ENCODE measurements at regions not wholly inside any gene's neighbourhood (a gene's known extent, or its start where the extent isn't known, plus 50 kb on each side); places are given as distances from the start of the nearest gene placed in this dataset.

DNA sequence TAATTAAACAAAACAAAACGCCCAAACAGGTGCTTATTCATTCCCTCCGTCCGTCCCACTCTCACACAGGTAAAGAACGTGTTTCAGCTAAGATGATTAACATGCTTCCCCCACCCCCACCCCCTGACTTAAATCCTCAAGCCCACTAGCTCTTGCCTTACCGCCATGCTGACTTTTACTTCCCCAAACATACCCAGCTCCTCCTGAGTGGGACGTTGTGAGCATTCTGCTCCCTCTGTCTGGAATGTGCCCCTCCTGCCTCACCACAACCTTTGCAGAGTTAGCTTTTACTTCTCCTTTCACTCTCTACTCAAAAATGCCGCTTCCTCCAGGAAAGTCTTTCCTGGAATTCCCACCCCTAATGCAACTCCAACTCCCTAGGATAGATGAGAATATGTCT, 774.0 kb upstream of the RBFOX1 start:
- no peak for DNase-seq

DNA sequence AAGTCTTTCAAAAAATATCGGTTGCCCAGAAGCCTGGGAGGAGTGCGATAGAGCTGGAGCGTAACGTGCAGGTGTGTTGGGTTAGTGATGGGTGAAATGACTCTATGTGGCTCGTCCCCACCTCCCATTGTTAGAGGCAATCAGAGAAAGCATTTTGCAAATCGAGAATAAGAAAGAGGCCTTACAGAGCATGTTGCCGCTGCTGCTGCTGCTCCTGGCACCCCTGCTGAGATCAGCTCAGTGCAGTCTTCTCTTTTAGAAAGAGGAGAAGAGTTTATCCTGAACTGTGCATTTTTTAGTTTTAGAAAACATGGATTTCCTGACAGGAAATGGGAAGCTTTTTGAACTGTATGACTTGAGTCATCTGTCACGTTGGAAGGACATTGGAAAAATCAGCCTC, 774.5 kb upstream of the RBFOX1 start:
- DNase-seq, result no peak

DNA sequence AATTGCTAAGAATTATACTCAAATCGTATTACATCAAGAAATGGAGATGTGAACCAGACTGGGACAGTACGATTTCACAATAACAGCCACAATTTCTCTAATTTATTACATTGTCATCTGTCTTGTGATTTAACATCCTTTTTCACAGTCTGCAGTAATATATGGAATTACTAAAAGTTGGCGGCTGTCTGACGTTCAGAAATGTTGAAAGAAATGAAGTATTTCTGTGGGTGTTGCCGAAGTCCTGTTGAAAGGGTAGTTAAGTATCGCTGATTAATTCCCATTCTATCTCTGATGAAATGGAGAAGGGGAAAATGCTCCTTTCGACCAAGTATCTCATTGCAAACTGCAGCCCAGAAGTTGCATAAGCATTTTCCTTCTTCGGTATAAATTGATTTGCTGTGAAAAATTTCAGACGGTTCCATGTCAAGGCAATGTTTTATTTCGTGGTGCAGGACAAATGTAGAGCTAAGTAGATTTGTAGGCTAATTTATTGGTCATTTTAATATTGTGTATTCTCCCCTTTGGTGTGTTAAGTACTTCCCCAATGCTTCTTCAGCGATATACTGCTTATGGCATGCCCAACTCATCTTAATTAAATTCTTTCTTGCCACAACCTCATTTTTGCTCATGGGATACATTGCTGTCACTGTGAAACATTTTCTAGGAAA, 775.2 kb upstream of the RBFOX1 start:
- DNase-seq, result no peak

DNA sequence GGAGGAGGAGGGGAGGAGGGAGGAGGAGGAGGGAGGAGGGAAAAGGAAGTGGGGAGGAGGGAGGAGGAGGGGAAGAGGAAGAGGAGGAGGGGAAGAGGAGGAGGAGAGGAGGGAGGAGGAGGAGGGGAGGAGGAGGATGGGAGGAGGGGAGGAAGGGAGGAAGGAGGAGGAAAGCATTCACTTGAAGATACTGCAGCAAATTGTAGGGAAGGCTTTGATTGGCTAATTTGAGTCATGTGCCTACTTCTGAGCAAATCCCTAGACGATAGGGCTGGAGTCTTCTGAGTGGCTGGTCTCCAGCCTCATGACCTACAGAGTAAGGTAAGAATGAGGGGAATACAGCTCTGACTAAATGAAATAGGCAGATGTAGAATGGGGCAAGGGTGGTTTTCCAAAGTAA, 783.2 kb upstream of the RBFOX1 start:
- DNase-seq, result no peak

DNA sequence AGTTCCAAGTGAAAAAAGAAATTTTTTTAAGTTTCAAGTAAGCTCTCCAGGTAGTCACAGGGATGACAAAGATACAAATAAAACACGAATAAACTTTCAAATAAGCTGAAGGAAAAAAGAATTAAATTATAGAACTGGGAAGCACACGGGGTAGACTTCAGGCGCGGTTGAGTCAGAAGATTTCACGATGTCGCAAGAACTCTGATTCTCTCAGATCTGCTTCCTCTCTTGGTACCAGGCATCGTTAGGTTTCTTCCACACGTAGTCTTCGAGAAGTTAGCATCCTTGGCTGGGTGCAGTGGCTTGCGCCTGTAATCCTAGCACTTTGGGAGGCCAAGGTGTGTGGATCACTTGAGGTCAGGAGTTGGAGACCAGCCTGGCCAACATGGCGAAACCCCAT, 784.1 kb upstream of the RBFOX1 start:
- no peak for DNase-seq

DNA sequence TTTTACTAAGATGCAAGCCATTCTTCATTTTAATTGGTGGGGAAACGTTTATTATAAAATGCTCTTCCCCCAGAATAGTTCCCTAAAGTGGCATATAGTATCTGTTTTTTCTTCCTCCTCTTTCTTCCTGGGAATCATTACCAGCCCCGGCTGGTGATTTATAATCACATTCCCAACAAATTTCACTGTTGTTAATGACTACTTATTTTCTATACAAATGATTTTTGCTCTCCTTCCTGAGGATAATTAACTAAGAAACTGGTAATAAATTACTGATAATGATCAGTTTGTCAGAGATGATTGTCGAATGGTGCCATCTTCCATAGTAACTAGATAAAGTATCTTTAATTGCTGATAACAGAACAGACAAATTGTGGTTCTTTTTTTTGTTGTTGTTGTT, 785.5 kb upstream of the RBFOX1 start:
- DNase-seq, result no peak

DNA sequence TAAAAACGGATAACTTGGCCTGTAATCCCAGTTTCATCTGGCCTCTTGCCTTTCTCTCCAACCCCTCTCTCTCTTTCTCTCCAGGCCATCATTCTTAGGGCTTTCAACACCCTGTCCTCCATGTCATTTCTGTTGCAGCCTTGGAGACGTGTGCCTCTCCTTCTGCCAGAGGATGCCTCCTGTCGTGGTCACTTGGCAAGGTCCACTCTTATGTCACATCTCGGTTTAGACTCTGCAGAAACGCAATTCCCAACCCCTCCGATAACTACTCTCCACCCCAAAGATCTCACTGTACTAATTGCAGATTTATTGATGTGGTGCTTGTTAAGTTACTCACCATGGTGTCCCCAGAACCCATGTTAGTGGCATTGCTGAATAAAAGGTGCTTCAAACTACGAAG, 787.3 kb upstream of the RBFOX1 start:
- no peak for DNase-seq

DNA sequence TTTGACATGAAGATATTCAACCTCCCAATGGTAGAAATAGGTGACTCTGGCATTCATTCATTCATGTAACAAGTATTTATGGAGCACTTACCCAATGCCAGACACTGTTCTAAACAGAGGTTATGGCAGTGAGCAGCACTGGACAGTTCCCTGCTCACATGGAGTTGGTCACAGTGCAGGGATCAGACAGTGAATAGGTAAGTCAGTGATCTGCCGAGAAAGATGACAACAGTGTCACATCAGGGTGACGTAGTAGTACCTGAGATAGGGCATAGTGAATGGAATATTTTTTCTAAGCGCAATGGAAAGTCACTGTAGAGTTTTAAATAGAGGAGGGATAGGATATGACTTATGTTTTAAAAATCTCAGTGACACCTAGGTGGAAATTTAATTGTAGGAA, 791.4 kb upstream of the RBFOX1 start:
- no peak for DNase-seq

DNA sequence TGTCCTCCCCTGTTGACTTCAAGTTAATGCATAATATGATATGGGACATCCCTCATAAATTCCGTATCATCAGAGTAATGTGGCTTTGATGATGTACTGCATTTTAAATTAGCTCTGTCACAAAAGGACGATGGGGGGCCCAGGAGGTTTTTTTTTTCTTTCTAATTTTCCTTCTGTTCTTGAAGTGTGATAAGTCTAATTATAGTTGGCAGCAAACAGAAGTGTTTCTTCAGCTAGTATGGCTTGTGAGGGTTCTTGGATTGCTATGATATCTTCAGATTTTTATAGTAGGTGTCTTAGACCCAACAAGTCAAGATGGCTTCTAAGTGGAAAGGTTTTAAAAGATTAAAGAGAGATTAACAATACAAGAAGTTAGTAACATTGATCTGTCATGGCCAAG, 796.2 kb upstream of the RBFOX1 start:
- DNase-seq, result no peak

DNA sequence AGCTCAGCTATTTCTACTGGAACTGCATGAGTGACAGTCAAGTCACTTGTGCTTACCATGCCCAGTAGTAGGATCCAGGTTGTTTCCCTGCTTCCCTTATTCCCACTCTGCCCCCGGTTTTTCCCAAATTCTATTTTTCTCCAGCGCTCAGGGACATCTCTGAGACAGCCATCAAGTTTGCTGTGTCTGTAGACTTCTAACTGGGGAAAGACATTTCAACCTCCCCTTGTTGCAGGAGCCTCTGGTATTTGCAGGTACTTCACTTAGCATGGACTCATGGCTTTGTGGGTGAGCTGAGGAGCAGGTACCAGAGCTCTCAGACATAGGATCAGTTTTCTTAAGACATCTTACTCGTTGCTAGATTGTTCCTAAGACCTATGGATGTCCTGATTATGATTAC, 801.6 kb upstream of the RBFOX1 start:
- no peak for DNase-seq

DNA sequence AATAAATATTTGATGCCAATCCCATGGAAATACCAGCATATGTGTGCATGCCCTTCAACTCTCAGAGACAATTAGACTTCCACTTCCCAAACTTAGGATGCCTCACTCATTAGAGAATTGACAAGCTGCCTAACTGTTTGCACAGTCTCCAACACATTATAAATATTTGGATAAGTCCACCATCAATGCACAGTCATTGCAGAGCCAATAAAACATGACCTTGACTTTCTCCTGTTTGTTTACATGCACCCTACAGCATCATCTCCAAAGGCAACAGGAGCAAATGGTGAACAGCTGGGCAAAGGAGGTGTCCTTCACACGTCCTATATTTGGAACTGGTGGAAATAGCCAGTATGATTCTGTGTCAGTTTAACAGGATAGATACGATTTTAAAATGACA, 804.4 kb upstream of the RBFOX1 start:
- DNase-seq, result no peak

DNA sequence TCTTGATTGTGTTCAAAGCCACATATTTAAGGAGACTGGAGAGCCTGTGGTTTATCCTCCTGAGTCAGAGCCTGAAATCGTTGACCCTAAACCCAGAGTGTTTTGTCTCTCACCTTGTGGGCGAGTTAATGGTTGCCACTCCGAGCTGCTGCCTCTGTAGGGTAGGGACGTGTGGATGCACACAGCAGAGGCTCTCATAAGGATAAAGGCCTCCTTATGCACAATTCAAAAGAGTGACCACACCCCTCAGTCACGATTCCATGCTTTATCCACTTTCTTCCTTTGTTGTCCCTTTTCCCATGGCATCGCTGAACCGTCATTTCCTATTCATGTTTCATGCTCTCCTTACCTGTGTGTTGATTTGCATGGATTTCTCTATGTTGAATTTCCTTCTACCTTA, 805.0 kb upstream of the RBFOX1 start:
- DNase-seq, result no peak

DNA sequence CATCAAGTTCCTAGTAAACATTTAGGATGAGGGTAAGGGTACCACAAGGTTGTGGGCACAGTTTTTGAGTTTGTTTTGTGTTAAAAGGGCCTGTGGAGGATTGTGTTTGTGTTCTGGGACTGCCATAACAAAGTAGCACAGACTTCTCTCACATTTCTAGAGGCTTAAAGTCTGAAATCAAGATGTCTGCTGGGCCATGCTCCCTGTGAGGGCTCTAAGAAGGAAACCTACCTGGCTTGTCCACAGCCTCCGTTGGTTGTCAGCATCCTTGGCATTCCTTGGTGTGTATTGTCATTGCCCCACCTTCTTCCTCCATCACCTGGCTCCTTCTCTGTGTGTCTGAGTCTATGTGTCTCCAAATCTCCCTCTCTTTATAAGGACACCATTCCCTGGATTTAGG, 808.1 kb upstream of the RBFOX1 start:
- no peak for DNase-seq

DNA sequence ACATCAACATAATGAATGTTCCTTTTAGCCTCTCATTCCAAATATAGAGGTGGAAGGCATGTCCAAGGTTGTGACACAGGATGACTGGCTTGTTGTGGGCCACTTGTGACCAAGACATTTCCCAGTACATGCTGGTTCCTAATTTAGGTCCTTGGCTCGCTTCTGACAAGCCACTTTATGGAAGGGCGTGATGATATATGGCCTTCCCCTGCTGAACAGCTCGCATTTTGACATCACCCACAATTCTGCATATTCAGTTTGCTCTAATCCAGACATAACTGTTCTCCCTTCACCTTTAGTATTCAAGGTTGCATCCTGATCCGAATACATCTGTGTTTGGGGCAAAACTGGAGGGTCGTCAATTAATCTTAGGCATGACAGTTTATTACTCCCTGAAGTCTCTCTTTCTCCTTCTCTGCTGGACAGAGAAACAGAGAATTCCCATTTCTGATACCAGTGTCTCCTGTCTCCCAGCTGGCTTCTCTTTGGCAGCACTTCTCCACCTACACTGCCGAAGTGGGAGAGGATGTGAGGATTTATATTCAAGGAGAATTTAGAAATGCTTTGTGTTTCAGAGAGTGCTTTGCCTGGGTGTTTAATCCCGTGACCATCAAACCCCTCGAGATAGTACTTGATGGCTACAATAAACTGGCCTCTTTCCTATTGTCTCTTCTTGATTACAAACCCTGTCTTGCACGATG, 815.5 kb upstream of the RBFOX1 start:
- DNase-seq, result no peak

DNA sequence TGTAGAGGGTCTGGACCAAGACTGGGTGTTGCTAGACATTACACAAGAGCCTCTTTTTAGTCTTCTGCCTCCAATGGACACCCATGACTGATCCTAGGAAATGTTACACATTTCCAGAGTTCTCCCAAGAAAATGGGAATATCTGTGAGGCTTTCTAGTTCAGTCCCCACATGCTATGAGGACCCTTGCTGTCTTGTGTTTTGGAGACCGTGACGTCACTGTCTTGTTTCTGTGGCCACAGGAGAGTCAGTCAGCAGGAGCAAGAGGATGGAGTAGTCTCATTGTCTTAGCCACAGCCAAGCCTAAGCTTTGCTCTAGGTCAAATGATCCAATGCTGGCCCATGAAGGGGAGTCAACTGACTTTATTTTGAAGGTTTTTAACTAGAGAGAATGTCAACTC, 820.1 kb upstream of the RBFOX1 start:
- DNase-seq, result no peak

DNA sequence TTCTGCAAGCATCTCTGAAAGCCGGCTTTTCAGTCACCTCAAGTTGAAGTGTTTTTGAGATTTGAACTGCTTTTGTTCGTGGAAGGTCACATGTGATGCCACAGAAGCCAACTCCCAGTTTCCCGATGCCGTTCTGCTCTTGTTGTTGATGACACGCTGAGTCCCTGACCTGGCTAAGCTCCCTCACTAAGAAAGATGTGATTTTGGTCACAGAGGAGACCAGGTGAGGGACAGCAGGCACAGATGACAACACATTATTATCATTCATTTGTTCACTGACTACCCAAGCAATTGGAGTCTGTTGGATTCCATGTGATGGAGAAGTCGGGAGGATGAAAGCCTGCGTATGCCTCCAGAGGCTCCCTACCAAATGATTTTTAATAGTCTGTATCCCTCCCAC, 822.4 kb upstream of the RBFOX1 start:
- DNase-seq, result no peak

DNA sequence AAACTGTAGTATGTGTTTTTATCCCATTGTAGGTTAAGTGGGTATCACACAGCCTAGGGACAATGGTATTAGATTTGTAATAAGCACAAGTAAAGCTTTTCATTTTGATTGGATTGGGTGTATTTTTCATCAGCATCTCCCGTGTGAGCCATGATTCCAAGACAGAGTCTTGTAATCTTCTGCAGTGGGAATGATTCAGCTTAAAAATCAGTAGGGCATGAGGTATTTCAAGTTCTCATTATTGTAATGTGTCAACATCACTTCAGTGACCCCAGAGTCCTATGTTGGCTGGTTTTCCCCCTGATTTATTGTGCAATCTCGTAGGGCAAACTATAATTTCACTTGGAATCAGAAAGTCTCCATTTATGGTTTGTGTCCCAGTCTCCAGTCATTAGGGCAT, 833.2 kb upstream of the RBFOX1 start:
- no peak for DNase-seq

DNA sequence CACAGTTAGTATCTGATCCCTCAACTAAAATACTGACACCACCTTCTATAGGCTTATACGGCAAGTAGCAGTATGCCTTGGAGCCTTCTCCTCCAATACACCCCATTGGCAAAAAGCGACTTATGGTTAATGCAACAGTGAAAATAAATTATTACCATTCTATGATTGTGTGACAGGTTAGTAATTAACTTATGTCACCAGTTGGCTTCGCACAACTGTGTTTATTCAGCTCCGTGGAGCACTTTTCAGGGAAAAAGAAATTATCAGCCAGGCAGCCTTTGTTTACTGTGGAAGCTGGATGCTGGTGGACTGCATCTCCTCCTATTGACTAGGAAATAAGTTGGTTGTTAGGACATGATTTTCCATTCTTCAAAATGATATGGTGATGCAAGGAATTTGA, 833.8 kb upstream of the RBFOX1 start:
- no peak for DNase-seq

DNA sequence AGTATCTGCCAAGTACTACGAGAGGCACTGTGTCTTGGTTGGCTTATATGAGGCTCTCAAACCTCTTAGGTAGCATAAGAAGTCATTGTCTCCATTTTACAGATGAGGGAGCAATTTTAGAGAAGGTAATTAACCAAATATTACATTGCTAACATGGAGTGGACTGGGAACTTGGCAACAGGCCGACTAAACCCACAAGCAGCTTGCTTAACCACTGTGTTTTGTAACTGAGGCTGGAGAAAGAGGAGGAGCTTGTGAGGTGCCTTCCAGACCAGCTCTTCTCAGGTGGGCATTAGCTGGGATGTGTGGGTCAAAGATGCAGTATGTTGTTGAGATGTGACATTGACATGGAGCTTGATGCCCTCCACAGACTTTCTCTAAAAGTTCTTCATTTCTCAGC, 835.6 kb upstream of the RBFOX1 start:
- DNase-seq, result no peak

DNA sequence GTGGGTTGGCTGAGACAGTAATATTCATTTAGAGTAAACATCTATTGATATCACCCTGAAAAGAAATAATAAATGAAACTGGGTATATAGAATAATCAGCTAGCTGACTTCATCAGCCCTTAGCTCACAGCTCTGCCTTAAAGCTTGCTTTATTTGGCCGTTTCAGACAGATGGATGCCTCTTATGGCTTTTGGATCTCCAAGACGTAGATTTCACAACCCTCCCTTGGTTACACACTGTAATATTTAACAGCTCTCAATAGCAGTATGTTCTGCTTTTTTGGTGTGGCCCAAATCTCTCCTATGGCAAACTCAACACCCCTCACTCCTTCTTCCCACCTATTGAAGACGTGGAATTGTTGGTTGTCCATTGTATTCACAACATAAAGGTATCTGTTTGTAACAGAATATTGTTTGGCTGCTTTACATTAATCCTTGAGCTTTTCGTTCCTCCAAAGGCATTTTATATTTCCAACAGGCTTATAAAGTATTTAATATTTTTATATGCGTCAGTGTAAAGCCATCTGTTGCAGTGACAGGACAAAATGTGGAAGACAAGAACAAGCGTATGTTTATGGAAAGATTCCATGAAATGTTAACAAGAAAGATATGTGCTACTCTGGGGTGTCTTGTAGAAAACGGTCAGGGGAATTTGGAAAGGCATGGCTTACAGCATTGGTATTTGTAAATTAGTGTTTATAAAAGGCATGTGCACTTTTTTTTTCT, 837.0 kb upstream of the RBFOX1 start:
- DNase-seq, result no peak

DNA sequence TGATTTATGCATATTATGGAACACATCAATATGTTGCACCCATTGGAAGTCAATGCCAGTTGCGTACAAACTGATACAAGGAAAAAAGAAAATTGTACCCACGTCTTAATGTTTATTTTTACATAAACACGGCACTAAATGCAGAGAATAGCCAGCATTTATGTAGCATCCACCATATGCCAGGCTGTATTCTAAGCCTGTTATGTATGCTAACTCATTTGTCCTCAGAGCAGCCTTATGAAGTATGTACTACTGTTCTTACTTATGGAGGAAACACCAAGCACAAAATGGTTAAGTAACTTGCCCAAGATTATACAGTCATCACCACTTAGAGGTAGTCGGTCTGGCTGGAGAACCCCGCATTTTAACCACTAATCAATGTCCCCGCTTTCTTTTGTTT, 837.9 kb upstream of the RBFOX1 start:
- DNase-seq, result no peak

DNA sequence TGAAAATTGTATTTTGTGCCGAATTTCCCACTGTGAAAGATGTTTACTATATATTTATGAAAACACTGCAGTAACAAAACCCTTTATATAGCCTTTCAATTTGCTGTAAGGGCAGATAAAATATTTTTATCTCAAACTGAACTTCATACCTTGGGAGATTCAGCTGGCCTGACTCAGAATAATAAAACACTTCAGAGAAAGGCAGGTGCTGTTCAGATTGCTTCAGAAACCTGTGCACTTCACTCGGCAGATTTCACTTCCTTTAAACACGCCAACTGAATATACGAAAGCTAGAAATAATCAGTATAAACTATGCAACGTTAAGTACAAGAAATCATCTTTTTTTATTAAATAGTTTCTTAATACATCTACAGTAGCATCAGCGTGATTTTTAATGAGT, 839.1 kb upstream of the RBFOX1 start:
- DNase-seq, result no peak

DNA sequence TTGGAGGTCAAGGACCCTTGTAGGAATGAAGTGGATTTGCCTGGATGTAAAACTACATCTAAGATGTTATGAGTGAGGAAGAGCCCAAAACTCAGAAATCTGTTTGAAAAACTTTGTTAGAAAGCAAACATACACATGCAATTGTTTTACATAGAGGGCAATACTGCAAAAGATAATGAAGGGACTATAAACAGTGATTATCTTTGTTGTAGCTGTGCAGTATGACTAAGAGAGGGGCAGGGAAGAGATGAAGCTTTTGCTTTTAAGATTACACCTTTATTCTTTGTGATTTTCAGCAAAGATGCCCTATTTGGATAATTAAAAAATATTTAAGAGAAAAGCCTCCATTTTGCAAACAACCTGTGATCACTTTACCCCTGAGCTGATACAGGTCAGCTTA, 839.9 kb upstream of the RBFOX1 start:
- no peak for DNase-seq

DNA sequence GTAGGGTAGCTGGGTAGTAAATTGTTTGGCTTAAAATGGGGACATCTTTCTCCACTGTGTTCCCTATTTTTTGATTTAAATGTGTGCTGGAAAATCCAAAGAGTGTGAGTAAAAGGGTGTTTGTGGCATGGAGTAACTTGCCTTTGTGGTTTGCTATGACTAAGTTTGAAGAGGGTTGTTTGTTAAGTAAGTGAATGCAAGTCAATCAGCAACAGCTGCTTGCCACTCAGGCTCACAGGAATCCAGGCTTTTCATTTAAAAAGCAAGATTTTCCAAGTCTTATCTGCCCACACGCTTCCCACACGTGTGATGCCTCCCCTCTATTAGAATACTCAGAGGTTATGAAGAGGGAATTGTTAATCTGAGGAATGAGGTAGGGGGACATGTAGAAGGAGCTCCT, 847.7 kb upstream of the RBFOX1 start:
- DNase-seq, result no peak

DNA sequence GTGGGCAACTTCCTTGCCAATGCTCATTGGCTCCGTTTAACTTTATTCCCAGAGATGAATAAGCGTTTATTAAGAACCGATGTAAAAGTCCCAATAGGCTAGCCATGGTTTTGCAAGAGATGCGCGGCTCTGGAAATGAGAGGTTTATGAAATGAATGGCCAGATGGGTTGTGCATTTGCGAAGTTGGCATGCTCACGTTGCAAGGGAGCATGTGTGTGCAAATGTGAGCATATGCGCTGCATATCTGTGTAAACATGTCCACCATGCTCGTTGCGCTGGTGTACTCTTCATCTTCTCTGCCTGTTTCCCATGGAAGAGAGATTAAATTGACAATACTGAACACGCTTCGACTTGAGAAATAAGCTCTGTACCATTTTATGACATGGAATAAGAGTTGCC, 848.6 kb upstream of the RBFOX1 start:
- no peak for DNase-seq

All from DMS53 (cell line).